Transverse colon (tissue), 4 donors: ENCODE measurements at regions not wholly inside any gene's neighbourhood (a gene's known extent, or its start where the extent isn't known, plus 50 kb on each side); places are given as distances from the start of the nearest gene placed in this dataset.

Experiments used
- EP300 ChIP-seq: sonication (generic); formaldehyde crosslinking; IDR thresholded peaks from one replicate; pipeline ENCODE4 v1.6.1; 2017; ENCODE audit warnings: antibody characterized with exemption, low read depth
- POLR2A ChIP-seq: fragments of 450-650 bp; IDR thresholded peaks from one replicate; pipeline ENCODE4 v1.6.1; 2016; ENCODE audit warnings: antibody characterized with exemption, mild to moderate bottlenecking, moderate library complexity
- POLR2AphosphoS5 ChIP-seq, 3 donors: sonication (generic); formaldehyde crosslinking; IDR thresholded peaks; one replicate each; pipeline ENCODE4 v1.6.1; 2016; ENCODE audit warnings: antibody characterized with exemption in 3 of 3
- TF ChIP-seq, protein P1 (sequence below), 5 experiments: fragments of 200-600 bp in 3 of 5; fragments of 450-650 bp in 2 of 5; sonication (generic) in 3 of 5; IDR thresholded peaks; 1 replicate in 2 of 5; 2 replicates in 3 of 5; pipeline ENCODE4 v1.5.1; 2016 to 2017; ENCODE audit warnings: antibody characterized with exemption in 5 of 5, inconsistent platforms in 3 of 5, mild to moderate bottlenecking in 2 of 5, moderate library complexity in 1 of 5

DNA sequence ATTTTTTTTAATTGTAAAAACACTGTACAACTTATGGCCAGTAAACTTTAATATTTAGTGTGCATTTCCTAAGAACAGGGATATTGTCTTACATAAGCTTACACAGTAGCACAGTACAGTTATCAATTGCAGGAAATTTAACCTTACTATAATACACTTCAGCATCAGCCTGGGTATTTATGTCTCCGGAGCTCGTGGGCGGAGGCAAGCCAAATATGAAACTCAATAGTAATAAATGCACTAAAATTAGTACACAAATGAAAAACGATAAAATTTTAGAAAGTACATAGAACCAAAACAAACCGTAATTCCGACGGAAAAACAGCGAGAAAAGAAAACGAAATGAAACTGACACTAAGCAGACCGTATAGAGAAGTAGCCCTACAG is 91.2 kb downstream of the ANXA2R start:
- TF ChIP-seq, protein P1, sequence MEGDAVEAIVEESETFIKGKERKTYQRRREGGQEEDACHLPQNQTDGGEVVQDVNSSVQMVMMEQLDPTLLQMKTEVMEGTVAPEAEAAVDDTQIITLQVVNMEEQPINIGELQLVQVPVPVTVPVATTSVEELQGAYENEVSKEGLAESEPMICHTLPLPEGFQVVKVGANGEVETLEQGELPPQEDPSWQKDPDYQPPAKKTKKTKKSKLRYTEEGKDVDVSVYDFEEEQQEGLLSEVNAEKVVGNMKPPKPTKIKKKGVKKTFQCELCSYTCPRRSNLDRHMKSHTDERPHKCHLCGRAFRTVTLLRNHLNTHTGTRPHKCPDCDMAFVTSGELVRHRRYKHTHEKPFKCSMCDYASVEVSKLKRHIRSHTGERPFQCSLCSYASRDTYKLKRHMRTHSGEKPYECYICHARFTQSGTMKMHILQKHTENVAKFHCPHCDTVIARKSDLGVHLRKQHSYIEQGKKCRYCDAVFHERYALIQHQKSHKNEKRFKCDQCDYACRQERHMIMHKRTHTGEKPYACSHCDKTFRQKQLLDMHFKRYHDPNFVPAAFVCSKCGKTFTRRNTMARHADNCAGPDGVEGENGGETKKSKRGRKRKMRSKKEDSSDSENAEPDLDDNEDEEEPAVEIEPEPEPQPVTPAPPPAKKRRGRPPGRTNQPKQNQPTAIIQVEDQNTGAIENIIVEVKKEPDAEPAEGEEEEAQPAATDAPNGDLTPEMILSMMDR (IDR thresholded peaks at IDR 0.05) = no peak
- TF ChIP-seq POLR2A (no peak), EP300 (no peak), POLR2AphosphoS5 (IDR thresholded peaks at IDR 0.05) (no peak)
